Vagina (tissue), 2 donors: ENCODE measurements at regions not wholly inside any gene's neighbourhood (a gene's known extent, or its start where the extent isn't known, plus 50 kb on each side); places are given as distances from the start of the nearest gene placed in this dataset.

Source experiments
- POLR2A ChIP-seq, 2 donors: fragments of 450-650 bp; IDR thresholded peaks; one replicate each; pipeline ENCODE4 v1.6.1; 2017; ENCODE audit warnings: antibody characterized with exemption in 2 of 2, mild to moderate bottlenecking in 2 of 2, moderate library complexity in 2 of 2
- POLR2AphosphoS5 ChIP-seq, 2 donors: sonication (generic); formaldehyde crosslinking; IDR thresholded peaks; one replicate each; pipeline ENCODE4 v1.9.0; 2017; ENCODE audit warnings: antibody characterized with exemption in 2 of 2, mild to moderate bottlenecking in 2 of 2, low read depth in 1 of 2; ENCODE audit not compliant: insufficient read depth in 1 of 2
- TF ChIP-seq, protein P1 (sequence below), 3 experiments: fragments of 450-650 bp in 2 of 3; fragments of 200-600 bp in 1 of 3; sonication (generic) in 1 of 3; IDR thresholded peaks; one replicate each; pipeline ENCODE4 v1.5.1; 2017 to 2019; ENCODE audit warnings: antibody characterized with exemption in 3 of 3, mild to moderate bottlenecking in 2 of 3, moderate library complexity in 2 of 3

DNA sequence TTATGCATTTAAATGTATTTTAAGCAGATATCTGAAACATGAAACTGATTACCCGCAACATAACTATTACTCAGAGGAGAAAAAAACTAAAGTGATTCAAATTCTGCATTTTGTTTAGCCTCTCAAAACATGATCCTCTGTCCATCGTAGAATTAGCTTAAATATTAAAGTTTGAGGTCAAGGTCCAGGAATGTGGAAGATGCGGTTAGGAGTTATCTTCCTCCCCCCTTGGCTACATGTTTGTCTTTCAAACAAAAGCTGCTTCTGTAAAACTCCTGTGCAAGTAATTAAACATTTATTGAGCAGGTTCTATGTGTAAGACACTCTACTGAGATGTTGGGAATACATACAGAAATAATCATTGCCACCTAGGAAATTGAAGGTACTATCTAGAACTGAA, 175.0 kb upstream of the ISL1 start:
- TF ChIP-seq, protein P1, sequence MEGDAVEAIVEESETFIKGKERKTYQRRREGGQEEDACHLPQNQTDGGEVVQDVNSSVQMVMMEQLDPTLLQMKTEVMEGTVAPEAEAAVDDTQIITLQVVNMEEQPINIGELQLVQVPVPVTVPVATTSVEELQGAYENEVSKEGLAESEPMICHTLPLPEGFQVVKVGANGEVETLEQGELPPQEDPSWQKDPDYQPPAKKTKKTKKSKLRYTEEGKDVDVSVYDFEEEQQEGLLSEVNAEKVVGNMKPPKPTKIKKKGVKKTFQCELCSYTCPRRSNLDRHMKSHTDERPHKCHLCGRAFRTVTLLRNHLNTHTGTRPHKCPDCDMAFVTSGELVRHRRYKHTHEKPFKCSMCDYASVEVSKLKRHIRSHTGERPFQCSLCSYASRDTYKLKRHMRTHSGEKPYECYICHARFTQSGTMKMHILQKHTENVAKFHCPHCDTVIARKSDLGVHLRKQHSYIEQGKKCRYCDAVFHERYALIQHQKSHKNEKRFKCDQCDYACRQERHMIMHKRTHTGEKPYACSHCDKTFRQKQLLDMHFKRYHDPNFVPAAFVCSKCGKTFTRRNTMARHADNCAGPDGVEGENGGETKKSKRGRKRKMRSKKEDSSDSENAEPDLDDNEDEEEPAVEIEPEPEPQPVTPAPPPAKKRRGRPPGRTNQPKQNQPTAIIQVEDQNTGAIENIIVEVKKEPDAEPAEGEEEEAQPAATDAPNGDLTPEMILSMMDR (IDR thresholded peaks at IDR 0.05) = no peak
- TF ChIP-seq POLR2A (IDR thresholded peaks at IDR 0.05) (no peak), POLR2AphosphoS5 (IDR thresholded peaks at IDR 0.05; ENCODE audit: insufficient read depth in 1 of 2, low read depth in 1 of 2) (no peak)
